Epithelial cell of prostate (primary cell): ENCODE measurements at regions not wholly inside any gene's neighbourhood (a gene's known extent, or its start where the extent isn't known, plus 50 kb on each side); places are given as distances from the start of the nearest gene placed in this dataset.
"Not testable (repeated sequence)": the region's sequence is repeated elsewhere in the genome, so short reads cannot be mapped to it uniquely, and the experiment has no call there.

Experiments
- DNase-seq: peaks from one replicate; pipeline ENCODE4 v3.0.0-alpha.2; 2011; ENCODE audit warnings: low read depth, low spot score
- H3K27ac ChIP-seq: fragments of 450-650 bp; 2 replicates; pipeline ENCODE4 v1.5.1; 2017; ENCODE audit warnings: mild to moderate bottlenecking

- DNase-seq, H3K27ac ChIP-seq: not testable (repeated sequence)
Observed at GRCh38 chr6:4203642-4204417, 68.5 kb upstream of the ECI2 start.

DNA sequence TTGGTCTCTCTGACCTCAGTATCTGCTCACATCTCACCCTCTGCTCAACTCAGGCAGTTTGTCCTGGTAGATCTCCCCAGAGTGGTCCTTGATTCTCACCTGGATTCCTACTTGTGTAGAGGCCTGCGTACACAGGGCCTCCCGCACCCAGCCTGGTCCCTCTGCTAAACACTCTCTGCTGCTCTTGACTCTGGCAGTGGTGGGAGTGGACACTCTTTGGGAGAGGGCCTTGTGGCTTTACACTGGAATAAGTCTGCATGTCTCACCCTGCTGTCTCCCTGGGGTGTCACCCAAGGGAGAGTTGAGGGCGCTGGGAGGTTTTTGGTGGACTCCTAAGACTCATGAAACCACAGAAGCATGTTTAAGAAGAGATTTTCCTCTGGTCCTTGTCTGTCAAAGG, 57.3 kb upstream of the ECI2 start:
- H3K27ac ChIP-seq, result no peak overlapping the region
- no peak for DNase-seq

- DNase-seq, result no peak
- no peak overlapping the region for H3K27ac ChIP-seq
Observed at GRCh38 chr6:4192173-4192572, 56.8 kb upstream of the ECI2 start.

DNA sequence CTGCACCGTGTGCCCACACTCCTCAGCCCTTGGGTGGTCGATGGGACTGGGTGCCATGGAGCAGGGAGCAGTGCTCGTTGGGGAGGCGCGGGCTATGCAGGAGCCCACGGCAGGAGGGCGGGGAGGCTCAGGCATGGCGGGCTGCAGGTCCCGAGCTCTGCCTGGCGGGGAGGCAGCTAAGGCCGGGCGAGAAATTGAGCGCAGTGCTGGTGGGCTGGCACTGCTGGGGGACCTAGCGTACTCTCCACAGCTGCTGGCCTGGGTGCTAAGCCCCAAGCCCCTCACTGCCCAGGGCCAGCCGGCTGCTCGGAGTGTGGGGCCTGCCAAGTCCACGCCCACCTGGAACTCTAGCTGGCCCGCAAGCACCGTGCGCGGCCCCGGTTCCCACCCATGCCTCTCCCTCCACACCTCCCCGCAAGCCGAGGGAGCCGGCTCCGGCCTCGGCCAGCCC, 55.9 kb upstream of the ECI2 start:
- no peak for DNase-seq
- H3K27ac ChIP-seq, result no peak overlapping the region

- no peak overlapping the region for H3K27ac ChIP-seq
- DNase-seq, result no peak
Observed at GRCh38 chr6:4189249-4189648, 53.9 kb upstream of the ECI2 start.

GRCh38 chr6:4188801-4189200, 53.4 kb upstream of the ECI2 start:
- DNase-seq, result no peak
- no peak overlapping the region for H3K27ac ChIP-seq

DNA sequence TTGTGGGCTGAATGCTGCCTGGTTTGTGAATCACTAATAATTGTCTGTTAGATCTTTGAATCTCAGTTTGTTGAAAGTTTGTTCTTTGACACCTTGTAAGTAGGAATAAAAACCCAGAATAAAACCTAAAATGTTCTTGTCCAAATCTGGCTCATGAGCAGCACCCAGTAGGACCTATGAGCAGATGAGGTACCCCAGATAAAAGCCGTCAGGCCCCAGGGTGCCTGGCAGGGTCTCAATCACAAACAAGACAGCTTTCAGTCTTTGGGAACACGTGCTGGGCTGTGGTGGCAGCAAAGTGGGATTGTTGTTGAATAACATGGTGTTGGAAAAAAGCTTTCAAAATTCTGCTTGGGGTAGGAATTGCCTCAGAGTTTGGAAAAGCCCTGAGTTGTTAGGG, 52.1 kb upstream of the ECI2 start:
- no peak overlapping the region for H3K27ac ChIP-seq
- no peak for DNase-seq

DNA sequence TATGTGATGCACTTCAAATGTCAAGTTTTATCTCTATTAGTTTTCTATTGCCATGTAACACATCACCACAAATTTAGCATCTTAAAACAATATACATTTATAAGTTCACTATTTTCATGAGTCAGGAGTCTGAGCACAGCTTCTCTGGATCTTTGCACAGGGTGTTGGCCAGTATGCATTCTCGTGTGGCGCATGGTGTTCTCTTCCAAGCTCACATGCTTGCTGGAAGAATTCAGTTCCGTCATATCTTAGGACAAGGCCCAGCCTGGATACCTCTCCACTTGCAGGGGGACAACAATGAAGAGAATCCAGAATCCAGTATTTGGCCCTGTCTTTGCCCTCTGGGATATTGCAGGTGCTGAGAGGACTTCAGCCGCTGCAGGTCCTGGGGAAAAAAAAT, 51.0 kb upstream of the ECI2 start:
- no peak overlapping the region for H3K27ac ChIP-seq
- no peak for DNase-seq

DNA sequence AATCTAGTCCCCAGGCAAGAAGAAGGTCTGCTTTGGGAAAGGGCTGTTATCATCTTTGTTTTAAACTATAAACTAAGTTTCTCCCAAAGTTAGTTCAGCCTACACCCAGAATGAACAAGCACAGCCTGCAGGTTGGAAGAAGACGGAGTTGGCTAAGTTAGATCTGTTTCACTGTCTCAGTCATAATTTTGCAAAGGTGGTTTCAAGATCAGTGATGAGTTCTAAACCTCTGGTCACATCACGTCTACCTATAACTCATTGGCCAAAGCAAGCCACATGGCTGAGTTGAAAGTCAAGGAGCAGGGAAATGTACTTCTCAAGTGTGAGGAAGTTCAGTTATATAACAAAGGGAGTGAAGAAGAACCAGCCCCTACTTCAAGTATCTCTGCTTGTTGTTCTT, 50.5 kb upstream of the ECI2 start:
- DNase-seq, result no peak
- no peak overlapping the region for H3K27ac ChIP-seq

DNA sequence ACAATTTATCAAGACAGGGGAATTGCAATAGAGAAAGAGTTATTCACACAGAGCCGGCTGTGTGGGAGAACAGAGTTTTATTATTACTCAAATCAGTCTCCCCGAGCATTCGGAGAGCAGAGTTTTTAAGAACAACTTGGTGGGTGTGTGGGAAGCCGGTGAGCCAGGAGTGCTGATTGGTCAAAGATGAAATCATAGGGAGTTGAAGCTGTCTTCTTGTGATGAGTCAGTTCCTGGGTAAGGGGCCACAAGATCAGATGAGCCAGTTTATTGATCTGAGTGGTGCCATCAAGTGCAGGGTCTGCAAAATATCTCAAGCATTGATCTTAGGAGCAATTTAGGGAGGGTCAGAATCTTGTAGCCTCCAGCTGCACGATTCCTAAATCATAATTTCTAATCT, 50.0 kb upstream of the ECI2 start:
- no peak overlapping the region for H3K27ac ChIP-seq
- no peak for DNase-seq
